Tibial artery (tissue), 4 donors: ENCODE measurements at regions not wholly inside any gene's neighbourhood (a gene's known extent, or its start where the extent isn't known, plus 50 kb on each side); places are given as distances from the start of the nearest gene placed in this dataset.
"Not testable (repeated sequence)": the region's sequence is repeated elsewhere in the genome, so short reads cannot be mapped to it uniquely, and the experiment has no call there.

Experiments
- DNase-seq, 2 donors: peaks; one replicate each; pipeline ENCODE4 v3.0.0-alpha.2; 2019
- H3K27ac ChIP-seq, 2 donors: fragments of 200-600 bp; sonication (generic) in 1 of 2; 1 replicate in 1 of 2; 2 replicates in 1 of 2; pipeline ENCODE4 v1.5.1; 2018 to 2019; ENCODE audit warnings: mild to moderate bottlenecking in 1 of 2
- H3K27me3 ChIP-seq, 2 donors: fragments of 200-600 bp; sonication (generic) in 1 of 2; one replicate each; pipeline versions ENCODE4 v1.5.1 to v1.6.0; 2016 to 2019
- H3K36me3 ChIP-seq, 3 donors: fragments of 200-600 bp; sonication (generic) in 2 of 3; one replicate each; pipeline ENCODE4 v1.5.1; 2016 to 2019; ENCODE audit warnings: mild to moderate bottlenecking in 2 of 3
- H3K4me1 ChIP-seq, 4 donors: fragments of 200-600 bp; sonication (generic) in 2 of 4; 1 replicate in 3 of 4; 2 replicates in 1 of 4; pipeline ENCODE4 v1.5.1; 2016 to 2019
- H3K4me3 ChIP-seq, 2 donors: fragments of 200-600 bp; sonication (generic) in 1 of 2; 1 replicate in 1 of 2; 2 replicates in 1 of 2; pipeline ENCODE4 v1.5.1; 2018 to 2019; ENCODE audit warnings: mild to moderate bottlenecking in 2 of 2
- H3K9me3 ChIP-seq, 3 donors: fragments of 200-600 bp; sonication (generic) in 1 of 3; one replicate each; pipeline ENCODE4 v1.5.1; 2016 to 2019
- intact Hi-C: fragments of 100-400 bp; cut with DNase I; formaldehyde crosslinking; loops from one replicate; pipeline ENCODE4 v1.15.0; 2023; ENCODE audit warnings: low total_unique reads
- TF ChIP-seq, protein P1 (sequence below), 2 experiments: fragments of 200-600 bp in 1 of 2; fragments of 450-650 bp in 1 of 2; IDR thresholded peaks; one replicate each; pipeline ENCODE4 v1.5.1; 2017 to 2019; ENCODE audit warnings: antibody characterized with exemption in 2 of 2, mild to moderate bottlenecking in 1 of 2, moderate library complexity in 1 of 2

DNA sequence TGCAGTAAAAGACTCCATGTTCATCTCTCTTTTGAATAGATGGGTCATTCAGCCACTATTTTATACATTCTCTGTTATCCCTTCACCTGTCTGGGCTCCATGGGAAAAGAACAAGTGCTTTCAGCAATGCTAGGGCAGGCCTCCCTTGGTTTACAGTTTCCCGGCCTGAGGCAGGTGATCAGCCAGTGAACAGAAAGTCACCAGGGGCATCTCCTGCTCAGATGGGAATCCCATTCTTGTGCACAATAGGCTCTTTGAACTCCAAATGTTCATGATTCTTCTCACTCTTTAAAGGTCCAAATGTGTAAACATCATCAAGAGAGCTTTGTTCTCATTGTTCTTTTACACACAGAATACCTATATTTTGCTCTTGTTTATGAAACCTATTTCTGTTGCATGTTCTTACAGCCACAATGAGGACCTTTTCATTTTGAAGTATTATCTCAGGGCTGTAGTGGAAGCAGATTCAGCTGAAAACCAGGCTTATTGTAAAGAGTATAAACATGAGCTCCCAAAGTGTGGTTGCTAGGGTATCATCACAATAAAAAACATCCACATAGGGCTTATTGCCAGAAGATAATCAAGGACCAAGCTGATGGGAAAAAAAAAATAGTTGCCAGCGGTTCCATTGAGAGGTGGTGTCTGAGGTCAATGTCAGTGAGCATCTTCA lies 267.1 kb upstream of the SGK1 start:
- intact Hi-C loops, result no loop called here
- Histone ChIP-seq H3K27me3 (no peaks in the 10 kb centered on the region), H3K4me3 (no peak overlapping the region), H3K9me3 (no peaks in the 10 kb centered on the region), H3K27ac (no peak overlapping the region), H3K4me1 (no peaks in the 10 kb centered on the region), H3K36me3 (no peaks in the 10 kb centered on the region)
- TF ChIP-seq, protein P1, sequence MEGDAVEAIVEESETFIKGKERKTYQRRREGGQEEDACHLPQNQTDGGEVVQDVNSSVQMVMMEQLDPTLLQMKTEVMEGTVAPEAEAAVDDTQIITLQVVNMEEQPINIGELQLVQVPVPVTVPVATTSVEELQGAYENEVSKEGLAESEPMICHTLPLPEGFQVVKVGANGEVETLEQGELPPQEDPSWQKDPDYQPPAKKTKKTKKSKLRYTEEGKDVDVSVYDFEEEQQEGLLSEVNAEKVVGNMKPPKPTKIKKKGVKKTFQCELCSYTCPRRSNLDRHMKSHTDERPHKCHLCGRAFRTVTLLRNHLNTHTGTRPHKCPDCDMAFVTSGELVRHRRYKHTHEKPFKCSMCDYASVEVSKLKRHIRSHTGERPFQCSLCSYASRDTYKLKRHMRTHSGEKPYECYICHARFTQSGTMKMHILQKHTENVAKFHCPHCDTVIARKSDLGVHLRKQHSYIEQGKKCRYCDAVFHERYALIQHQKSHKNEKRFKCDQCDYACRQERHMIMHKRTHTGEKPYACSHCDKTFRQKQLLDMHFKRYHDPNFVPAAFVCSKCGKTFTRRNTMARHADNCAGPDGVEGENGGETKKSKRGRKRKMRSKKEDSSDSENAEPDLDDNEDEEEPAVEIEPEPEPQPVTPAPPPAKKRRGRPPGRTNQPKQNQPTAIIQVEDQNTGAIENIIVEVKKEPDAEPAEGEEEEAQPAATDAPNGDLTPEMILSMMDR (IDR thresholded peaks at IDR 0.05), result no peak
- no peak for DNase-seq

DNA sequence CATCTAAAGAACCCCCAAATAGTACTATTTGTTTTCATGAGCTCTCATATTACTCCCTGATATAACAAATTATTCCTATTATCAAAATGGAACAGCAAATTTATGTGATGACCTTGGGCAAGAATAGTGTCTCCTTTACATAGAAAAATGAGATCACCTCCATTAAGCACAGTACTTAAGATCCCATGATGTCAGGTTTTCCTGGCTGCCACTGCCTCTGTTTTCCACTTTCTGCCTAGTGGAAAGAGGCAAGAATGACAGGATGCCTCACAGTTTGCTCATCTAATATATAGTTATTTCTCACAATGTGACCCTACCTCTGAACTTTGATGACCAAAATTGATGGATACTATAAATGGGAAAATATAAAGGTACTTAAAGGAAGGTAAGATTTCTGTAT lies 260.1 kb upstream of the SGK1 start:
- Histone ChIP-seq H3K27ac (no peak overlapping the region), H3K36me3 (no peaks in the 10 kb centered on the region), H3K9me3 (no peaks in the 10 kb centered on the region), H3K27me3 (no peaks in the 10 kb centered on the region), H3K4me1 (no peaks in the 10 kb centered on the region), H3K4me3 (no peak overlapping the region)
- TF ChIP-seq, protein P1 (IDR thresholded peaks at IDR 0.05), result no peak
- intact Hi-C loops, result no loop called here
- no peak for DNase-seq

DNA sequence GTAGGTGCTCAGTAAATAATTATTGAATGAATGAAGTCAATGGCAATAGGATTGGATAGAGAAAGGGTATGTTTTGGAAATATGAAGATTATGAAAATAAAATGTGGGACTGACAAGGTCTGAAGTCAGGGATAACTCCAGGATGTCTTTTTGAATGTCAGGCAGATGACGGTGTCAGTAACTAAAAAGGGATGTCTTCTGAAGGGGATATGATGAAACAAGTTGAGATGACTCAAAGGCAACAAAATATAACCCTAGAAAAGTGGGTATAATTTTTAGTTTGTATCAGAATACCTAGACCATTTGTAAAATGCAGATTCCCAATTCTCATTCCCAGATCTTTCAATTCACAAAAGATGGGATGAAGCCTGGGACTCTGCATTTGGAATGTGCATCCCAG lies 257.3 kb upstream of the SGK1 start:
- no peak for DNase-seq
- H3K27ac ChIP-seq, result no peak overlapping the region
- TF ChIP-seq, protein P1 (IDR thresholded peaks at IDR 0.05), result no peak
- H3K4me1 ChIP-seq, result no peaks in the 10 kb centered on the region
- no peaks in the 10 kb centered on the region for H3K27me3 ChIP-seq
- no peaks in the 10 kb centered on the region for H3K36me3 ChIP-seq
- no peak overlapping the region for H3K4me3 ChIP-seq
- no peaks in the 10 kb centered on the region for H3K9me3 ChIP-seq
- intact Hi-C loops, result loop anchor here (1.0 kb wide), 1 partner anchor 24 kb away; no protein-coding TSS in a partner anchor

DNA sequence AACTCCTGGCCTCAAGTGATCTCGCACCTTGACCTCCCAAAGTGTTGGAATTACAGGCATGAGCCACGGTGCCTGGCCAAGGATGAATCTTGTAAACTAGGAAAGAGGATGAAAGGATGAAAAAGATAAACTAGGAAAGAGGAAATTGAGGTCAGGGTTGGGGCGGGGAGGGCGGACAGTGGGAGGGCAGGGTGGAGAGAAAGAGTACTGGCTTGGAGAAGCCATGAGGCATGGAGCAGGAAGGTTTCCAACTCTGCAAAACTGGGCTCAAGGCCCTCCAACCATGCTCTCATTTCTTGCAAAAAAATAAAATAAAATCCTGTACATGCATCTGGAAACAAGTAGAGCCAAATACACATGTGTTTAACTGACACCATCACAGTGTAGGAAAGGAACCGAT lies 256.6 kb upstream of the SGK1 start:
- no peaks in the 10 kb centered on the region for H3K36me3 ChIP-seq
- DNase-seq, result no peak
- H3K27ac ChIP-seq, result no peak overlapping the region
- intact Hi-C loops, result no loop called here
- H3K4me1 ChIP-seq, result no peaks in the 10 kb centered on the region
- TF ChIP-seq, protein P1 (IDR thresholded peaks at IDR 0.05), result no peak
- H3K27me3 ChIP-seq, result no peaks in the 10 kb centered on the region
- H3K4me3 ChIP-seq, result no peak overlapping the region
- H3K9me3 ChIP-seq, result no peaks in the 10 kb centered on the region

DNA sequence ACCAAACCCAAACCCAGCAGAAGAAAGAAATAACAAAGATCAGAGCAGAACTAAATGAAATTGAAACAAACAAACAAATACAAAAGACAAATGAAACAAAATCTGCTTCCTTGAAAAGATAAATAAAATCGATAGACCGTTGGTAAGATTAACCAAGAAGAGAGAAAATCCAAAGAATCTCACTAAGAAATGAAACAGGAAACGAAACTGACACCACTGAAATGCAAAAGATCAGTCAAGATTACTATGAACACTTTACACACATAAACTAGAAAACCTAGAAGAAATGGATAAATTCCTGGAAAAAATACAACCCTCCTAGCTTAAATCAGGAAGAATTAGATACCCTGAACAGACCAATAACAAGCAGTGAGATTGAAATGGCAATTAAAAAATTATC lies 252.1 kb upstream of the SGK1 start:
- H3K4me1 ChIP-seq, DNase-seq, intact Hi-C loops, H3K36me3 ChIP-seq, H3K9me3 ChIP-seq, H3K27ac ChIP-seq, H3K4me3 ChIP-seq, H3K27me3 ChIP-seq: not testable (repeated sequence)

DNA sequence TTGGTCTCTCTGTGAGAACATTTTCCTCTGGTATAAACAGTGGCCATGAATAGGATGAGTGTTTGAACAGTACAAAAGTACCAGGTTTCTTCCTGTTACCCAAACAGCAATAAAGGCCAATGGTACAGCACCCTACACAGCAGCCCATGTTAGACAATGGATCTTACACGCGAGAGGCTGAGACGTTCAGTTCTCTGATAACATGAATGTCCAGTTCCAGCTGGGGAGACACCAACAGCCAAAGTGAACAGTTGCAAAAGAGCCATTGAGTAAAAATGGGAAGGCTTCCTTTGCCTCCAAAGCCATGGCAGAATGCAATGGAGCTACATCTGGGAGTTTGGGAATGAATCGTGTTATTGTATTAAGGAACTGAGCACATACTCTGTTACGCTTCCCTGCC lies 246.8 kb upstream of the SGK1 start:
- Histone ChIP-seq H3K4me1 (no peaks in the 10 kb centered on the region), H3K36me3 (no peaks in the 10 kb centered on the region), H3K27ac (no peak overlapping the region), H3K4me3 (no peak overlapping the region), H3K9me3 (no peaks in the 10 kb centered on the region), H3K27me3 (no peaks in the 10 kb centered on the region)
- intact Hi-C loops, result no loop called here
- TF ChIP-seq, protein P1 (IDR thresholded peaks at IDR 0.05), result no peak
- DNase-seq, result no peak
